ENCODE measurements at regions not wholly inside any gene's neighbourhood (a gene's known extent, or its start where the extent isn't known, plus 50 kb on each side); places are given as distances from the start of the nearest gene placed in this dataset.

DNA sequence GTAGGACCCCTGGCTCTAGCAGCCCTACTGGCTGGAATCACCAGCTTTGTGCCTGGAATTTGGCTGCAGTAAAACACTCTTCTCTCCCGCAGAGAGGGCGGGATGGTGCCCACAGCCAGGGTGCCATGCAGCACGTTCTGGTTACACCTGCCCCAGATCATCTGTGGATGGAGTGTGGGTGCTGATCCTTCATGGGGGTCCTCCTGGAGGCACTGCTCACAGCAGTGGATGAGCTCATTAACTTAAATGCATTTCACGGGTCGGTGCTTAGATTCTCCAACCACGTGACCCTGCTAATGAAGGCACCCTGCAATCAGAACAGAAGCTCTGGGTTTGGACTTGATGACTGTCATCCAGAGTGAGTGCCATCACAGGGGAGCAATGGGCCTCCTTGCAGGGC lies 138.6 kb upstream of the AFDN start:
- TF ChIP-seq, protein P1, sequence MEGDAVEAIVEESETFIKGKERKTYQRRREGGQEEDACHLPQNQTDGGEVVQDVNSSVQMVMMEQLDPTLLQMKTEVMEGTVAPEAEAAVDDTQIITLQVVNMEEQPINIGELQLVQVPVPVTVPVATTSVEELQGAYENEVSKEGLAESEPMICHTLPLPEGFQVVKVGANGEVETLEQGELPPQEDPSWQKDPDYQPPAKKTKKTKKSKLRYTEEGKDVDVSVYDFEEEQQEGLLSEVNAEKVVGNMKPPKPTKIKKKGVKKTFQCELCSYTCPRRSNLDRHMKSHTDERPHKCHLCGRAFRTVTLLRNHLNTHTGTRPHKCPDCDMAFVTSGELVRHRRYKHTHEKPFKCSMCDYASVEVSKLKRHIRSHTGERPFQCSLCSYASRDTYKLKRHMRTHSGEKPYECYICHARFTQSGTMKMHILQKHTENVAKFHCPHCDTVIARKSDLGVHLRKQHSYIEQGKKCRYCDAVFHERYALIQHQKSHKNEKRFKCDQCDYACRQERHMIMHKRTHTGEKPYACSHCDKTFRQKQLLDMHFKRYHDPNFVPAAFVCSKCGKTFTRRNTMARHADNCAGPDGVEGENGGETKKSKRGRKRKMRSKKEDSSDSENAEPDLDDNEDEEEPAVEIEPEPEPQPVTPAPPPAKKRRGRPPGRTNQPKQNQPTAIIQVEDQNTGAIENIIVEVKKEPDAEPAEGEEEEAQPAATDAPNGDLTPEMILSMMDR (IDR thresholded peaks at IDR 0.05): no peak
- TF ChIP-seq POLR2A (IDR thresholded peaks at IDR 0.05): no peak

Measured in lower leg skin (tissue), 3 donors.